GM12878 (cell line): ENCODE measurements at regions not wholly inside any gene's neighbourhood (a gene's known extent, or its start where the extent isn't known, plus 50 kb on each side); places are given as distances from the start of the nearest gene placed in this dataset.
A peak's percentile ranks its signal among the peaks of the same experiment; 100 is the strongest.

ENCODE experiments used
- BHLHE40 ChIP-seq, 2 experiments: fragments of 450-650 bp in 1 of 2; IDR thresholded peaks; 2 replicates each; pipeline ENCODE4 v1.6.1; 2011 to 2017; ENCODE audit warnings: low read depth in 2 of 2, borderline replicate concordance in 1 of 2, improper control_type of control experiment in 1 of 2, low read length in 1 of 2, mild to moderate bottlenecking in 1 of 2
- BRCA1 ChIP-seq: IDR thresholded peaks from 2 replicates; pipeline ENCODE4 v1.6.1; 2011; ENCODE audit warnings: low read depth, low read length, improper control_type of control experiment
- POLR2AphosphoS5 ChIP-seq: IDR thresholded peaks from 2 replicates; pipeline ENCODE4 v1.6.1; 2011; ENCODE audit warnings: mild to moderate bottlenecking, low read length, inconsistent platforms
- RAD51 ChIP-seq: fragments of 450-650 bp; IDR thresholded peaks from 2 replicates; pipeline ENCODE4 v1.6.1; 2016; ENCODE audit warnings: moderate library complexity, mild to moderate bottlenecking, inconsistent platforms
- YY1 ChIP-seq: IDR thresholded peaks from 2 replicates; pipeline ENCODE4 v1.6.1; 2011; ENCODE audit warnings: low read depth, mild to moderate bottlenecking, low read length
- TF ChIP-seq, protein P1 (sequence below), 3 experiments: IDR thresholded peaks in 2 of 3; conservative IDR thresholded peaks in 1 of 3; 2 replicates each; pipeline ENCODE4 v1.5.1; 2011; ENCODE audit warnings: low read depth in 3 of 3, low read length in 3 of 3, mild to moderate bottlenecking in 3 of 3, control low read depth in 2 of 3, moderate library complexity in 2 of 3, inconsistent platforms in 1 of 3, mixed read lengths in 1 of 3; ENCODE audit not compliant: control insufficient read depth in 2 of 3, insufficient read depth in 1 of 3; ENCODE audit errors: extremely low read depth in 1 of 3

DNA sequence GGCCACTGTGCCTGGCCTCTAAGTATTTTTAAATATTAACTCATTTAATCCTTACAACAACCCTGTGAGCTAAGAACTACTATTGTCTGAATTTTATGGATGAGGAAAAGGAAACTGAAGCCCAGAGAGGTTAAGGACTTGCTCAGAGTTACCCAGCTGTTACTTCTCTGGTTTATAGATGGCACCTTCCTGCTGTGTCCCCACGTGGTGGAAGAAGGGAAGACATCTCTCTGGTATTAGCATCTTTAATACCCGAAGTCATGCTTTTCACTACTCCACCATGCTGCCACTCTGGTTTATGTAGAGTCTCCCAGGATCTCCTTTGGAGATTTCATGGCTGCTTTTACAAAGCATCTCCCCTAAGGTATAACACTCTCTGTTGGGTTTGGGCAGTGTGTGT is 105.5 kb upstream of the MKLN1 start:
- no peak for TF ChIP-seq BHLHE40 (IDR thresholded peaks at IDR 0.05; ENCODE audit: borderline replicate concordance in 1 of 2, low read depth in 2 of 2, low read length in 1 of 2)
- TF ChIP-seq, protein P1, sequence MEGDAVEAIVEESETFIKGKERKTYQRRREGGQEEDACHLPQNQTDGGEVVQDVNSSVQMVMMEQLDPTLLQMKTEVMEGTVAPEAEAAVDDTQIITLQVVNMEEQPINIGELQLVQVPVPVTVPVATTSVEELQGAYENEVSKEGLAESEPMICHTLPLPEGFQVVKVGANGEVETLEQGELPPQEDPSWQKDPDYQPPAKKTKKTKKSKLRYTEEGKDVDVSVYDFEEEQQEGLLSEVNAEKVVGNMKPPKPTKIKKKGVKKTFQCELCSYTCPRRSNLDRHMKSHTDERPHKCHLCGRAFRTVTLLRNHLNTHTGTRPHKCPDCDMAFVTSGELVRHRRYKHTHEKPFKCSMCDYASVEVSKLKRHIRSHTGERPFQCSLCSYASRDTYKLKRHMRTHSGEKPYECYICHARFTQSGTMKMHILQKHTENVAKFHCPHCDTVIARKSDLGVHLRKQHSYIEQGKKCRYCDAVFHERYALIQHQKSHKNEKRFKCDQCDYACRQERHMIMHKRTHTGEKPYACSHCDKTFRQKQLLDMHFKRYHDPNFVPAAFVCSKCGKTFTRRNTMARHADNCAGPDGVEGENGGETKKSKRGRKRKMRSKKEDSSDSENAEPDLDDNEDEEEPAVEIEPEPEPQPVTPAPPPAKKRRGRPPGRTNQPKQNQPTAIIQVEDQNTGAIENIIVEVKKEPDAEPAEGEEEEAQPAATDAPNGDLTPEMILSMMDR (IDR thresholded peaks at IDR 0.05 in 2 of 3, conservative IDR thresholded peaks at IDR 0.05 in 1 of 3; ENCODE audit: control insufficient read depth in 2 of 3, extremely low read depth in 1 of 3, insufficient read depth in 1 of 3, low read depth in 3 of 3, low read length in 3 of 3), result peak in 2 of 3 experiments; percentile 19 to 29; a peak in 1 of 6 replicates
- TF ChIP-seq RAD51, result no peak
- TF ChIP-seq YY1, result no peak
- no peak for TF ChIP-seq BRCA1
- TF ChIP-seq POLR2AphosphoS5, result no peak
